ENCODE measurements at regions not wholly inside any gene's neighbourhood (a gene's known extent, or its start where the extent isn't known, plus 50 kb on each side); places are given as distances from the start of the nearest gene placed in this dataset.

DNA sequence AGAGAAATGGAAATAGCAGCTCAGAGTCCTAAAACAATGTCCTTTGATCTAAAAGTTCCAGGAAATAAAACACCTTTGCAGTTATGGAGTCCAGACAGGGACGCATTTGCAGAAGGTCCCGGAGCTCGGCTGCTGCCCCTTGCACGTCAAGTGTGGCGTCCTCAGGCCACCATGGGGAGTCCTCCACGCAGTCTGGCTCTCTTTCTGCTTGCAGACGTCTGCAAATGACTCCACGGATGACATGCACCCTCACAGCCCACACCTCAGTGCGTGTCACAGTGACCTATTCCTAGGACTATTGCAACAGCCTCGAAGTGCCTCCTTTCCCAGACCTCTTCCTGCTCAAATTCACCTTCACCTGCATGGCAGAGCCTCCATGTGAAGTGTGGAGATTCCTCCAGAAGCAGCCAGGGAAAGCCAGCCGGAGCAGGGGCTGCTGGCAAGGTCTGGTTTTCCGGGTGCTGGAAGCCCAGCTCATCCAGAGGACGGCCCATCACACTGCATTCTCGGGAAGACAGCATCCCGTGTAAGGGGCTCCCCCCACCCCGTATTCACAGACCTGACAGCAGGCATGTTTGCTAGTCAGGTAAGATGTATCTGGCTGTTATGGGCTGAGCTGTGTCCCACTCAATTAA lies 137.7 kb downstream of the ASB1 start:
- TF ChIP-seq, protein P1, sequence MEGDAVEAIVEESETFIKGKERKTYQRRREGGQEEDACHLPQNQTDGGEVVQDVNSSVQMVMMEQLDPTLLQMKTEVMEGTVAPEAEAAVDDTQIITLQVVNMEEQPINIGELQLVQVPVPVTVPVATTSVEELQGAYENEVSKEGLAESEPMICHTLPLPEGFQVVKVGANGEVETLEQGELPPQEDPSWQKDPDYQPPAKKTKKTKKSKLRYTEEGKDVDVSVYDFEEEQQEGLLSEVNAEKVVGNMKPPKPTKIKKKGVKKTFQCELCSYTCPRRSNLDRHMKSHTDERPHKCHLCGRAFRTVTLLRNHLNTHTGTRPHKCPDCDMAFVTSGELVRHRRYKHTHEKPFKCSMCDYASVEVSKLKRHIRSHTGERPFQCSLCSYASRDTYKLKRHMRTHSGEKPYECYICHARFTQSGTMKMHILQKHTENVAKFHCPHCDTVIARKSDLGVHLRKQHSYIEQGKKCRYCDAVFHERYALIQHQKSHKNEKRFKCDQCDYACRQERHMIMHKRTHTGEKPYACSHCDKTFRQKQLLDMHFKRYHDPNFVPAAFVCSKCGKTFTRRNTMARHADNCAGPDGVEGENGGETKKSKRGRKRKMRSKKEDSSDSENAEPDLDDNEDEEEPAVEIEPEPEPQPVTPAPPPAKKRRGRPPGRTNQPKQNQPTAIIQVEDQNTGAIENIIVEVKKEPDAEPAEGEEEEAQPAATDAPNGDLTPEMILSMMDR (conservative IDR thresholded peaks at IDR 0.05; ENCODE audit: low read length), result no peak
- no peak for TF ChIP-seq EZH2phosphoT487 (IDR thresholded peaks at IDR 0.05; ENCODE audit: borderline replicate concordance, low read depth, low read length)

All from OCI-LY7 (cell line).